Skeletal muscle cell (primary cell): ENCODE measurements at regions not wholly inside any gene's neighbourhood (a gene's known extent, or its start where the extent isn't known, plus 50 kb on each side); places are given as distances from the start of the nearest gene placed in this dataset.
A peak's percentile ranks its signal among the peaks of the same experiment; 100 is the strongest.
"Not testable (repeated sequence)": the region's sequence is repeated elsewhere in the genome, so short reads cannot be mapped to it uniquely, and the experiment has no call there.

Source experiments
- DNase-seq: peaks from one replicate; pipeline ENCODE4 v3.0.0-alpha.2; 2010; ENCODE audit warnings: low read depth
- H3K4me3 ChIP-seq: 2 replicates; pipeline ENCODE4 v1.5.1; 2011; ENCODE audit warnings: low read depth, mild to moderate bottlenecking, control low read depth, low read length, moderate library complexity

DNA sequence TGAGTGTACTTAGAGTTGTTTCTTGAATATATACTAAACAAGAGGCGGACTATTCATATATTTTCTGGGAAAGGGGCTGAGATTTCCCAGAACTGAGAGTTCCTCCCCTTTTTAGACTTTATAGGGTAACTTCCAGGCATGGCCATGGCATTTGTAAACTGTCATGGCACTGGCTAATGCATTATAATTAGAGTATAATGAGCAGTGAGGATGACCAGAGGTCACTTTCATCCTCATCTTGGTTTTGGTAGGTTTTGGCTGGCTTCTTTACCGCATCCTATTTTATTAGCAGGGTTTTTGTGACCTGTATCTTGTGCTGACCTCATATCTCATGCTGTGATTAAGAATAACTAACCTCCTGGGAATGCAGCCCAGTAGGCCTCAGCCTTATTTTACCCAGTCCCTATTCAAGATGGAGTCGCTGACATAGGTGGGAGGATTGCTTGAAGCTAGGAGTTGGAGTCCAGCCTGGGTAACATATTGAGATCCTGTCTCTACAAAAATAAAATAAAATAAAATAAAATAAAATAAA, 91.4 kb downstream of the MOBP start:
- no peak overlapping the region for H3K4me3 ChIP-seq

GRCh38 chr3:39559543-39559942, 92.1 kb downstream of the MOBP start:
- no peak overlapping the region for H3K4me3 ChIP-seq
- DNase-seq = no peak

More for the DNA sequence above, 91.4 kb downstream of the MOBP start:
- DNase-seq = no peak

DNA sequence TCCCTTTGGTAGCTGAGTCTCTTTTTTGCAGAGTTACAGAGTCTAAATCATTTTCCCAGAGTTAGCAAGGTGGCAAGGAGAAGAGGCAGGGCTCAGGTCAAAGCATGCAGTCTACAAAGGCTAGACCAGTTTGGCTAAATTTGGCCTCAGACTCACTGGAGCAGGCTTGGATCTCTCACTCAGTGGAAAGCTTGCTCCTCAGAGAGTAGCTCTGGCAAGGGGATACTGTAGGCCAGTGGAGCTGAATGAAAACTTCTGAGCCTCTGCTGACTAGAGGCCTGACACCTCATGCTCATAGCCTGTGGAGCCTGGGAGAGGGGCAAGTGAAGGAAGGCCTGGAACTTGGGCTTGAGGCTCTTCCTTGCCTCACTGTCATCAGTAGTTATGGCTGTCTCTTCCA, 101.0 kb downstream of the MOBP start:
- DNase-seq = no peak

DNA sequence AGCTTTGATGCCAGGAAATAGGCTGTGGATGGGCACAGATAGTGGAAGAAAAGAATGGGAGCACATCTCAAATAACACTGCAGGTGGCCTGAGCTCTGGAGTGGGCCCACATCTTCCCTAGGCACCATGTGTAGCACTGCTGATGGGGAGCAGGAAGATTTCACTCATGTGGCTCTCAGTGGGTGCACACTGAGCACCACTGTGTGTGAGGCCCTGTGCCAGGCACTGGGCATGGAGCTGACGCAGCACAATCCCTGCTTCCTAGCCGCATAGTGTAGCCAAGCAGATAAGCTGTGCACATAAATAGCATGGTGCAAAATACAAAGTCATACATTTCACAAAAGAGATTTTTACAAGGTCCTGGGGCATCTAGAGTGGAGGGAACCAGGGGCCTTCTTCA, 101.6 kb downstream of the MOBP start:
- H3K4me3 ChIP-seq = no peak overlapping the region
- DNase-seq = no peak

More for the DNA sequence above, 101.0 kb downstream of the MOBP start:
- H3K4me3 ChIP-seq = no peak overlapping the region

- DNase-seq = no peak
- H3K4me3 ChIP-seq = no peak overlapping the region
Observed at GRCh38 chr3:39573392-39573791, 105.9 kb downstream of the MOBP start.

- no peak for DNase-seq
- no peak overlapping the region for H3K4me3 ChIP-seq
Observed at GRCh38 chr3:39577541-39577940, 110.1 kb downstream of the MOBP start.

- not testable (repeated sequence) for H3K4me3 ChIP-seq, DNase-seq
Observed at GRCh38 chr3:39586215-39586614, 118.7 kb downstream of the MOBP start.

GRCh38 chr3:39587113-39587512, 119.6 kb downstream of the MOBP start:
- no peak for DNase-seq
- no peak overlapping the region for H3K4me3 ChIP-seq

DNA sequence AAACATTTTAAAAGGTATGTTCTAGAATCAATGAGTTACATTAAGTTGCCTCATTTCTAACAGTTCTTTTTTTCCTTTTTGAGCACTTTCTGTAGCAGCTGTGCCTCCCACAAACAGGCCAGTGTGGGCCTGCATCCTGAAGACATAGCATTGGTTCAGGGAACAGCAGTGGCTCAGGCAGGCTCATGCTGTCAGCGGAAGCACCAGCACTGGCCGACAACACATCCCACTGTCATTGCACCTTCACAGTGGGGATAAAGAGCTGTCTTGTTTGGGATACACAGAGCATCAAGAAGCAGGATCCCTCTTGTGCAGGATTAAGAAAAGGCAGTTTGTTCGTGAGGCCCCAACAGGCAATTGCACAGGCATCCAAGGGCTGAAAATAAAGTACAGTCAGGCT, 123.3 kb downstream of the MOBP start:
- H3K4me3 ChIP-seq = no peak overlapping the region
- no peak for DNase-seq

DNA sequence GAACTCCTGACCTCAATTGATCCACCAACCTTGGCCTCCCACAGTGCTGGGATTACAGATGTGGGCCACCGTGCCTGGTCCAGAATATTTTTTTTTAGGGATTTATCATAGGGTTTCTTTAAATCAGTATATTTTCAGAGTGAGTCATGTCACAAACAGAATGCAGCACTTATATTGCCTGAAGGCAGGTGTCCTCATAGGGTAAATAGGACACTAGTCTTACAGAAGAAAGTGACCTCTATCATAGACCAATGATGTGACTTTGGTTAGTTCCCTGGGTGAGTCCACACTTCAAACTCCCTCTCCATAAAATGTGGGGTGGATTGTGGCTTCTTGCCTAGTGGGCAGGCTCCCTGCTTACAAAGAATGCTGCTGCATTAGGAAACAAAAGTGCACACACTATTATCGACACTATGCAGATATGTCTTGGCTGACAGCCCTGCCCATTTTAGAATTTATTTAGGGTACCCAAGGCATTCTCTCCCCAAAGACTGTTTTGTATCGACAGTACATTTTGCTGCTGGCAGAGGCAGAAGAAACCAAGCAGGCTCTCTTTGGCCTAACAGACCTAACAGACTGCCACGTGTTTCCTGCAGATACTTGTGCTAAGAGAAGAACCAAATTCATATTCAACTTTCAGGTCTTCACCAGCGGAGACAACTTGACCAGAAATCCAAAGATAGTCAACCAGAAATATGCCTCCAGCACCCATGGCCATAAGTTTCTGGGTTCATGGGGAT, 125.0 kb downstream of the MOBP start:
- no peak for DNase-seq
- no peak overlapping the region for H3K4me3 ChIP-seq

GRCh38 chr3:39593341-39593740, 125.9 kb downstream of the MOBP start:
- DNase-seq = no peak
- H3K4me3 ChIP-seq = no peak overlapping the region

GRCh38 chr3:39601241-39601640, 133.8 kb downstream of the MOBP start:
- no peak overlapping the region for H3K4me3 ChIP-seq
- no peak for DNase-seq

DNA sequence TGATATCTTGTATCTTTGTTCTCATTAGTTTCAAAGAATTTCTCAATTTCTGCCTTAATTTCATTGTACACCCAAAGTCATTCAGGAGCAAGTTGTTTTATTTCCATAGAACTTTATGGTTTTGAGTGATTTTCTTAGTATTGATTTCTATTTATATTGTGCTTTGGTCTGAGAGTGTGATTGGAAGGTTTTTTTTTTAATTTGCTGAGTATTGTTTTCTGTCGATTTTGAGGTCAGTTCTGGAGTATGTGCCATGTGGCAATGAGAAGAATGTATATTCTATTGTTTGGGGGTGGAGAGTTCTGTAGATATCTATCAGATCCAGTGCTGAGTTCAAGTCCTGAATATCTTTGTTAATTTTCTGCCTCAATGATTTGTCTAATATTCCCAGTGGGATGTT, 138.4 kb downstream of the MOBP start:
- H3K4me3 ChIP-seq = no peak overlapping the region
- DNase-seq = no peak

- no peak overlapping the region for H3K4me3 ChIP-seq
- DNase-seq = no peak
Observed at GRCh38 chr3:39626198-39626597, 158.7 kb downstream of the MOBP start.

GRCh38 chr3:39631136-39631535, 163.7 kb downstream of the MOBP start:
- DNase-seq = no peak
- H3K4me3 ChIP-seq = no peak overlapping the region

DNA sequence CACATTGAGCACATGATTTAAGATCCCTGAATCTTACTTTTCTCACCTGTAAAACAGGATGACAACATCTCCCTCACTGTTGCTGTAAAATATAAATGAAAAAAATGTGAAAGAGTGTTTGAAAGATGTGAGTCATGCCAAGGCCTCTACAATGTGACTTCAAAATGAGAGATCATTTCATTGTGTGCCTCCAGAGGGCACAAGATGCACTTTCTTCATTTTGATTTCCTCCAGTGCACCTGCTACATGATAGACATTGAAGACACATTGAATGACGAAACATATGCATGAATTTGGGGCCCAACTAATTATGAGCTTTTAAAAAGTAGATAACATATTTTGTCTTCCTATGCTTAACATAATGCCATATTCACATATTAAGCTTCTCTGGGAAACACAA, 170.3 kb downstream of the MOBP start:
- no peak overlapping the region for H3K4me3 ChIP-seq
- no peak for DNase-seq

DNA sequence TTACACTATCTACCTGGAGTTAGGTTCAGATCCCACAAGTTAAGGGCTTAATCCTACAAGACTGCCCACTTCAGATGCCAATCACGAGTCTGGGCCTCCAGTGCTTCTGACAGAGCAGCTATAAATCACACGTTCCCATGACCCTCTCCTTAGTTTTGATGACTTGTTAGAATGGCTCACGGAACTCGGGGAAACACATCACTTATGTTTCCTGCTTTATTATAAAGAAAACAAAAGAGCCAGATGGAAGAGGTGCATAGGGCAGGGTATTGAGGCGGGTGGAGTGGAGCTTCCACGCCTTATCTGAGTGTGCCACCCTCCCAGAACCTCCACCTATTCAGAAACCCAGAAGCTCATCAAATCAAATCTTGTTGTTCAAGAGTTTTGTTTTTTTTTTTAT, 170.8 kb downstream of the MOBP start:
- H3K4me3 ChIP-seq = no peak overlapping the region
- no peak for DNase-seq

GRCh38 chr3:39639344-39640236, 169.8 kb upstream of the MYRIP start:
- DNase-seq = peak; percentile 88
- H3K4me3 ChIP-seq = no peak overlapping the region

GRCh38 chr3:39641274-39641673, 168.1 kb upstream of the MYRIP start:
- H3K4me3 ChIP-seq = no peak overlapping the region
- DNase-seq = no peak

DNA sequence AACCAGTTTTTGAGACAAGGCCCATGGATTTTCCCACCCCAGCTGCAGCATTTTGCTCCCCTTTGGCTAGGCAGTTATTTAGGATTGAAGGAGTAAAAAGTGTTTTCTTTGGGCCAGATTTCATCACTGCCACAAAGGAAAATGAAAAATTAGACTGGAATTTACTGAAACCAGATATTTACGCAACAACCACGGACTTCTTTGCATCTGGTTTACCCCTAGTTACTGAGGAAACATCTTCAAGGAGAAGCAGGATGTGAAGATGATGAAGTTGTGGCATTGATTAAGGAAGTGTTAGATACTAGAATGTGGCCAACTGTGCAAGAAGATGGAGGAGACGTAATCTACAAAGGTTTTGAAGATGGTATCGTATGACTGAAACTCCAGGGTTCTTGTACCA, 165.2 kb upstream of the MYRIP start:
- peak; percentile 31 for DNase-seq
- H3K4me3 ChIP-seq = no peak overlapping the region
